ENCODE measurements at regions not wholly inside any gene's neighbourhood (a gene's known extent, or its start where the extent isn't known, plus 50 kb on each side); places are given as distances from the start of the nearest gene placed in this dataset.
"Not testable (repeated sequence)": the region's sequence is repeated elsewhere in the genome, so short reads cannot be mapped to it uniquely, and the experiment has no call there.

- Mint-ChIP-seq H3K9me3 (peaks cover 0 to 2% (median 0%) of the 10 kb centered on the region in 8 donors), H3K4me3 (no peak overlapping the region), H3K36me3 (no peaks in the 10 kb centered on the region), H3K27ac (no peak overlapping the region), H3K27me3 (no peaks in the 10 kb centered on the region), H3K4me1 (no peaks in the 10 kb centered on the region)
- H3K4me3 ChIP-seq (ENCODE audit: low read length in 2 of 2): no peak overlapping the region
- intact Hi-C loops (cut with micrococcal nuclease): no loop called here
- H3K9me3 ChIP-seq (ENCODE audit: control insufficient read depth in 1 of 2, low read length in 2 of 2): no peaks in the 10 kb centered on the region
- ChIA-PET CTCF (ENCODE audit: partially characterized antibody) (no interaction called here), POLR2A (ENCODE audit: partially characterized antibody) (no interaction called here)
- no peaks in the 10 kb centered on the region for H3K4me1 ChIP-seq (ENCODE audit: insufficient read depth, low read length)
- no peaks in the 10 kb centered on the region for H3K36me3 ChIP-seq (ENCODE audit: insufficient read depth, low read length)
- H3K27me3 ChIP-seq (ENCODE audit: insufficient read depth, low read length): no peaks in the 10 kb centered on the region
- no peak overlapping the region for H3K27ac ChIP-seq (ENCODE audit: low read depth, low read length)
- DNase-seq: no peak
Observed at GRCh38 chrX:82384401-82384800, 1123.7 kb upstream of the POU3F4 start.

- no peaks in the 10 kb centered on the region for H3K27me3 Mint-ChIP-seq
- no peak for DNase-seq
- Histone ChIP-seq H3K36me3 (ENCODE audit: insufficient read depth, low read length) (no peaks in the 10 kb centered on the region), H3K4me3 (ENCODE audit: low read length in 2 of 2) (no peak overlapping the region), H3K27ac (ENCODE audit: low read depth, low read length) (no peak overlapping the region), H3K27me3 (ENCODE audit: insufficient read depth, low read length) (no peaks in the 10 kb centered on the region), H3K9me3 (ENCODE audit: control insufficient read depth in 1 of 2, low read length in 2 of 2) (no peaks in the 10 kb centered on the region), H3K4me1 (ENCODE audit: insufficient read depth, low read length) (no peaks in the 10 kb centered on the region)
- H3K36me3 Mint-ChIP-seq: no peaks in the 10 kb centered on the region
- ChIA-PET CTCF (ENCODE audit: partially characterized antibody) (no interaction called here), POLR2A (ENCODE audit: partially characterized antibody) (no interaction called here)
- no peaks in the 10 kb centered on the region for H3K4me1 Mint-ChIP-seq
- intact Hi-C loops (cut with micrococcal nuclease): no loop called here
- no peak overlapping the region for H3K27ac Mint-ChIP-seq
- peaks cover 0 to 10% (median 0%) of the 10 kb centered on the region in 8 donors for H3K9me3 Mint-ChIP-seq
- H3K4me3 Mint-ChIP-seq: no peak overlapping the region
Observed at GRCh38 chrX:82412858-82413257, 1095.2 kb upstream of the POU3F4 start.

- CTCF ChIA-PET (ENCODE audit: partially characterized antibody): no interaction called here
- no peak overlapping the region for H3K4me3 Mint-ChIP-seq
- no peaks in the 10 kb centered on the region for H3K27me3 ChIP-seq (ENCODE audit: insufficient read depth, low read length)
- no peak overlapping the region for H3K27ac ChIP-seq (ENCODE audit: low read depth, low read length)
- H3K4me3 ChIP-seq (ENCODE audit: low read length in 2 of 2): no peak overlapping the region
- intact Hi-C loops (cut with micrococcal nuclease): no loop called here
- H3K36me3 ChIP-seq (ENCODE audit: insufficient read depth, low read length): no peaks in the 10 kb centered on the region
- H3K4me1 Mint-ChIP-seq: no peaks in the 10 kb centered on the region
- no peaks in the 10 kb centered on the region for H3K27me3 Mint-ChIP-seq
- POLR2A ChIA-PET (ENCODE audit: partially characterized antibody): no interaction called here
- H3K4me1 ChIP-seq (ENCODE audit: insufficient read depth, low read length): no peaks in the 10 kb centered on the region
- H3K9me3 ChIP-seq (ENCODE audit: control insufficient read depth in 1 of 2, low read length in 2 of 2): no peaks in the 10 kb centered on the region
- H3K9me3 Mint-ChIP-seq: no peaks in the 10 kb centered on the region
- no peak overlapping the region for H3K27ac Mint-ChIP-seq
- DNase-seq: no peak
- no peaks in the 10 kb centered on the region for H3K36me3 Mint-ChIP-seq
Observed at GRCh38 chrX:82442281-82442680, 1065.8 kb upstream of the POU3F4 start.

- Histone ChIP-seq H3K4me1 (ENCODE audit: insufficient read depth, low read length) (no peaks in the 10 kb centered on the region), H3K36me3 (ENCODE audit: insufficient read depth, low read length) (no peaks in the 10 kb centered on the region), H3K27me3 (ENCODE audit: insufficient read depth, low read length) (no peaks in the 10 kb centered on the region), H3K9me3 (ENCODE audit: control insufficient read depth in 1 of 2, low read length in 2 of 2) (no peaks in the 10 kb centered on the region), H3K27ac (ENCODE audit: low read depth, low read length) (no peak overlapping the region), H3K4me3 (ENCODE audit: low read length in 2 of 2) (no peak overlapping the region)
- Mint-ChIP-seq H3K27me3 (no peaks in the 10 kb centered on the region), H3K27ac (no peak overlapping the region), H3K36me3 (no peaks in the 10 kb centered on the region), H3K4me3 (no peak overlapping the region), H3K9me3 (peaks cover 0 to 12% (median 2%) of the 10 kb centered on the region in 8 donors), H3K4me1 (no peaks in the 10 kb centered on the region)
- no peak for DNase-seq
- POLR2A ChIA-PET (ENCODE audit: partially characterized antibody): no interaction called here
- intact Hi-C loops (cut with micrococcal nuclease): no loop called here
- CTCF ChIA-PET (ENCODE audit: partially characterized antibody): no interaction called here
Observed at GRCh38 chrX:82451725-82452124, 1056.4 kb upstream of the POU3F4 start.

- H3K27me3 Mint-ChIP-seq; H3K4me1 ChIP-seq (ENCODE audit: insufficient read depth, low read length); POLR2A ChIA-PET (ENCODE audit: partially characterized antibody); CTCF ChIA-PET (ENCODE audit: partially characterized antibody); H3K27ac Mint-ChIP-seq; H3K36me3 ChIP-seq (ENCODE audit: insufficient read depth, low read length); H3K27ac ChIP-seq (ENCODE audit: low read depth, low read length); H3K9me3 ChIP-seq (ENCODE audit: control insufficient read depth in 1 of 2, low read length in 2 of 2); intact Hi-C loops (cut with micrococcal nuclease); H3K36me3 Mint-ChIP-seq; H3K4me1 Mint-ChIP-seq; H3K27me3 ChIP-seq (ENCODE audit: insufficient read depth, low read length); DNase-seq; H3K4me3 ChIP-seq (ENCODE audit: low read length in 2 of 2): not testable (repeated sequence)
- Mint-ChIP-seq H3K9me3 (peaks cover 0 to 12% (median 2%) of the 10 kb centered on the region in 8 donors), H3K4me3 (peak overlapping the region in 1 of 8 donors; percentile 70)
Observed at GRCh38 chrX:82455852-82456251, 1052.2 kb upstream of the POU3F4 start.

- Mint-ChIP-seq H3K4me1 (no peaks in the 10 kb centered on the region), H3K4me3 (no peak overlapping the region), H3K36me3 (no peaks in the 10 kb centered on the region), H3K9me3 (peaks cover 0 to 12% (median 2%) of the 10 kb centered on the region in 8 donors), H3K27me3 (no peaks in the 10 kb centered on the region), H3K27ac (no peak overlapping the region)
- POLR2A ChIA-PET (ENCODE audit: partially characterized antibody): no interaction called here
- H3K36me3 ChIP-seq (ENCODE audit: insufficient read depth, low read length): no peaks in the 10 kb centered on the region
- no peaks in the 10 kb centered on the region for H3K9me3 ChIP-seq (ENCODE audit: control insufficient read depth in 1 of 2, low read length in 2 of 2)
- H3K4me3 ChIP-seq (ENCODE audit: low read length in 2 of 2): no peak overlapping the region
- no peak for DNase-seq
- no peaks in the 10 kb centered on the region for H3K4me1 ChIP-seq (ENCODE audit: insufficient read depth, low read length)
- no peak overlapping the region for H3K27ac ChIP-seq (ENCODE audit: low read depth, low read length)
- H3K27me3 ChIP-seq (ENCODE audit: insufficient read depth, low read length): no peaks in the 10 kb centered on the region
- intact Hi-C loops (cut with micrococcal nuclease): no loop called here
- CTCF ChIA-PET (ENCODE audit: partially characterized antibody): no interaction called here
Observed at GRCh38 chrX:82458207-82458754, 1049.8 kb upstream of the POU3F4 start.

- H3K9me3 ChIP-seq (ENCODE audit: control insufficient read depth in 1 of 2, low read length in 2 of 2): no peaks in the 10 kb centered on the region
- H3K36me3 ChIP-seq (ENCODE audit: insufficient read depth, low read length): no peaks in the 10 kb centered on the region
- no peak overlapping the region for H3K27ac ChIP-seq (ENCODE audit: low read depth, low read length)
- Mint-ChIP-seq H3K4me3 (no peak overlapping the region), H3K36me3 (no peaks in the 10 kb centered on the region), H3K27me3 (no peaks in the 10 kb centered on the region), H3K9me3 (peaks cover 0 to 4% (median 0%) of the 10 kb centered on the region in 8 donors), H3K4me1 (no peaks in the 10 kb centered on the region), H3K27ac (no peak overlapping the region)
- intact Hi-C loops (cut with micrococcal nuclease): no loop called here
- CTCF ChIA-PET (ENCODE audit: partially characterized antibody): no interaction called here
- H3K4me1 ChIP-seq (ENCODE audit: insufficient read depth, low read length): no peaks in the 10 kb centered on the region
- POLR2A ChIA-PET (ENCODE audit: partially characterized antibody): no interaction called here
- H3K4me3 ChIP-seq (ENCODE audit: low read length in 2 of 2): no peak overlapping the region
- no peaks in the 10 kb centered on the region for H3K27me3 ChIP-seq (ENCODE audit: insufficient read depth, low read length)
- DNase-seq: no peak
Observed at GRCh38 chrX:82466994-82467393, 1041.1 kb upstream of the POU3F4 start.

All from CD4-positive, alpha-beta memory T cell (primary cell).